NB4 (cell line): ENCODE measurements at regions not wholly inside any gene's neighbourhood (a gene's known extent, or its start where the extent isn't known, plus 50 kb on each side); places are given as distances from the start of the nearest gene placed in this dataset.
"Not testable (repeated sequence)": the region's sequence is repeated elsewhere in the genome, so short reads cannot be mapped to it uniquely, and the experiment has no call there.

Experiments used
- DNase-seq: peaks from one replicate; pipeline ENCODE4 v3.0.0; 2010; ENCODE audit warnings: low read depth
- H3K4me3 ChIP-seq: one replicate; pipeline ENCODE4 v1.5.1; 2011; ENCODE audit warnings: mild to moderate bottlenecking, low read depth, low read length, moderate library complexity
- MAX ChIP-seq: IDR thresholded peaks from 2 replicates; pipeline ENCODE4 v1.6.1; 2011; ENCODE audit warnings: low read depth, low read length
- MYC ChIP-seq: IDR thresholded peaks from 2 replicates; pipeline ENCODE4 v1.6.1; 2011; ENCODE audit warnings: low read depth, low read length
- POLR2A ChIP-seq: IDR thresholded peaks from 2 replicates; pipeline ENCODE4 v1.6.1; 2011; ENCODE audit warnings: mild to moderate bottlenecking; ENCODE audit not compliant: insufficient read length; ENCODE audit errors: extremely low read depth
- TF ChIP-seq, protein P1 (sequence below): IDR thresholded peaks from one replicate; pipeline ENCODE4 v1.5.1; 2012; ENCODE audit warnings: low read depth, low read length

GRCh38 chr22:42187646-42188045 is 57.0 kb upstream of the CYP2D6 start:
- DNase-seq: no peak
- TF ChIP-seq POLR2A (no peak), MAX (no peak), MYC (no peak)
- TF ChIP-seq, protein P1, sequence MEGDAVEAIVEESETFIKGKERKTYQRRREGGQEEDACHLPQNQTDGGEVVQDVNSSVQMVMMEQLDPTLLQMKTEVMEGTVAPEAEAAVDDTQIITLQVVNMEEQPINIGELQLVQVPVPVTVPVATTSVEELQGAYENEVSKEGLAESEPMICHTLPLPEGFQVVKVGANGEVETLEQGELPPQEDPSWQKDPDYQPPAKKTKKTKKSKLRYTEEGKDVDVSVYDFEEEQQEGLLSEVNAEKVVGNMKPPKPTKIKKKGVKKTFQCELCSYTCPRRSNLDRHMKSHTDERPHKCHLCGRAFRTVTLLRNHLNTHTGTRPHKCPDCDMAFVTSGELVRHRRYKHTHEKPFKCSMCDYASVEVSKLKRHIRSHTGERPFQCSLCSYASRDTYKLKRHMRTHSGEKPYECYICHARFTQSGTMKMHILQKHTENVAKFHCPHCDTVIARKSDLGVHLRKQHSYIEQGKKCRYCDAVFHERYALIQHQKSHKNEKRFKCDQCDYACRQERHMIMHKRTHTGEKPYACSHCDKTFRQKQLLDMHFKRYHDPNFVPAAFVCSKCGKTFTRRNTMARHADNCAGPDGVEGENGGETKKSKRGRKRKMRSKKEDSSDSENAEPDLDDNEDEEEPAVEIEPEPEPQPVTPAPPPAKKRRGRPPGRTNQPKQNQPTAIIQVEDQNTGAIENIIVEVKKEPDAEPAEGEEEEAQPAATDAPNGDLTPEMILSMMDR: no peak
- no peak overlapping the region for H3K4me3 ChIP-seq

GRCh38 chr22:42185915-42186439 is 55.4 kb upstream of the CYP2D6 start:
- DNase-seq: no peak
- no peak for TF ChIP-seq MYC
- TF ChIP-seq MAX: no peak
- TF ChIP-seq, protein P1: no peak
- TF ChIP-seq POLR2A: no peak
- no peak overlapping the region for H3K4me3 ChIP-seq

DNA sequence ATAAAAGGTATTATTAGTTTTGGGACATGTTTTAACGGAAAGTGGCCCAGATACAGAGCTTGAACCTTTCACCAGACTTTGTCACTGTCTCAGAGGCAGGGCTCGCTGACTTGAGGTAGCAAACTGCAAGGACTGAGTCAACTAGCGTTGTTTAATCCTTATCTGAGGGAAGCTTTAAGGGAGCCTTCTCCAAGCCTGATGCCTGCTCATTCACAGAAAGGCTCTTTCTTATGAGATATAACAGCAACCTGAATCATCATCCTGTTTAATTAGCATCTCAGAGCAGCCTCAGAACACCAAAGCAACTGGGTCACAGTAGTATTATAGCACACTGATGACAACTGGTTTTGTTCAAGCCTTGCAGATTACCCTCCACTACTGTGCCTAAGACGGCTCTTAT is 54.2 kb upstream of the CYP2D6 start:
- no peak overlapping the region for H3K4me3 ChIP-seq
- TF ChIP-seq MYC (no peak), MAX (no peak), POLR2A (no peak)
- TF ChIP-seq, protein P1: no peak
- DNase-seq: no peak

DNA sequence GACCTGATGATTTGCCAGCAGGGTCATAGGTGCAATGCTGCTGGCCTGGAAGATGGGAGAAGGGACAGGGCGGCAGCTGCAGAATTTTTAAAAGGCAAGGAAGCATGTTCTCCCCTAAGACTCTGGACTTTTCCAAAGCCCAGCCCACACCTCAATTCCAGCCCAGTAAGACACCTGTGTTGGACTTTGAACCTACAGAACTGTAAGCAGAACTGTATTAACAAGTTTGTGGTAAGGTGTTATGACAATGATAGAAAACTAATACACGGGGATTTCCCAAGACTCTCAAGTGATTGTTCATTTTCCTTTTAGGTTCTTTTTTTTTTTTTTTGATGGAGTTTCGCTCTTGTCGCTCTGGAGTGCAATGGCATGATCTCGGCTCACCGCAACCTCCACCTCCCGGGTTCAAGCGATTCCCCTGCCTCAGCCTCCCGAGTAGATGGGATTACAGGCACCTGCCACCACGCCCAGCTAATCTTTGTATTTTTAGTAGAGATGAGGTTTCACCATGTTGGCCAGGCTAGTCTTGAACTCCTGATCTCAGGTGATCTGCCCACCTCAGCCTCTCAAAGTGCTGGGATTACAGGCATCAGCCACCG is 53.0 kb upstream of the CYP2D6 start:
- not testable (repeated sequence) for DNase-seq, H3K4me3 ChIP-seq

GRCh38 chr22:42180349-42180842 is 49.8 kb upstream of the CYP2D6 start:
- no peak for DNase-seq
- no peak overlapping the region for H3K4me3 ChIP-seq
- TF ChIP-seq POLR2A (no peak), MAX (no peak), MYC (no peak)
- TF ChIP-seq, protein P1: no peak
